ENCODE measurements at regions not wholly inside any gene's neighbourhood (a gene's known extent, or its start where the extent isn't known, plus 50 kb on each side); places are given as distances from the start of the nearest gene placed in this dataset.
A peak's percentile ranks its signal among the peaks of the same experiment; 100 is the strongest.

DNA sequence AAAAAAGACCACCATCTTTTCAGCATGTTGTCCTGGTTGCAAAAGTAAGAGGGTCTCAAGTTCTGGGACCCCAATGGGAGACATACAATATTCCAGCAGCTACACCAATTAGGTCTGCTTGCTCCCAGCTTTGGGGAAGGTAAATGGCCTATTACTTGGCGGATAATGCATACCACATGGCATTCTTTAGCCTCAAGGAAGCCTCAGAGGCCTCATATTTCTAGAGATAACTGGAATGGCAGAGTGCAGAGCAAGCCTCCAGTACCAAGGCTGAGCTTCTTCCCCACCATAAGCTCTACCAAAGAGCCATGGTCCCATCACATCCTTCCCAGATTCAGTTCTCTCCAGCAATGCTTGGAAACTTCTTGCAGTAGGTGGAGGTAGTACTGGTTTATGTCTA is 493.8 kb downstream of the SHQ1 start:
- Mint-ChIP-seq H3K27me3 (peaks cover 5% of the 10 kb centered on the region in 2 donors), H3K4me3 (no peak overlapping the region), H3K9me3 (no peaks in the 10 kb centered on the region), H3K36me3 (no peaks in the 10 kb centered on the region), H3K4me1 (no peaks in the 10 kb centered on the region), H3K27ac (no peak overlapping the region)
- Histone ChIP-seq H3K4me1 (ENCODE audit: insufficient read depth, low read length) (no peaks in the 10 kb centered on the region), H3K9me3 (ENCODE audit: low read length) (no peaks in the 10 kb centered on the region), H3K27ac (ENCODE audit: low read depth, low read length) (no peak overlapping the region), H3K27me3 (ENCODE audit: insufficient read depth, low read length, poor library complexity, severe bottlenecking) (no peaks in the 10 kb centered on the region), H3K36me3 (ENCODE audit: insufficient read depth, low read length) (no peaks in the 10 kb centered on the region), H3K4me3 (ENCODE audit: low read length) (no peak overlapping the region)
- POLR2A ChIA-PET: no interaction called here
- CTCF ChIA-PET: no interaction called here
- DNase-seq: no peak

- ChIA-PET CTCF (no interaction called here), POLR2A (no interaction called here)
- Histone ChIP-seq H3K9me3 (ENCODE audit: low read length) (no peaks in the 10 kb centered on the region), H3K27me3 (ENCODE audit: insufficient read depth, low read length, poor library complexity, severe bottlenecking) (no peaks in the 10 kb centered on the region), H3K36me3 (ENCODE audit: insufficient read depth, low read length) (no peaks in the 10 kb centered on the region), H3K4me1 (ENCODE audit: insufficient read depth, low read length) (no peaks in the 10 kb centered on the region), H3K4me3 (ENCODE audit: low read length) (no peak overlapping the region), H3K27ac (ENCODE audit: low read depth, low read length) (no peak overlapping the region)
- Mint-ChIP-seq H3K27me3 (peaks cover 3 to 5% of the 10 kb centered on the region in 2 donors), H3K36me3 (no peaks in the 10 kb centered on the region), H3K9me3 (no peaks in the 10 kb centered on the region), H3K4me1 (peaks cover 0 to 8% (median 0%) of the 10 kb centered on the region in 3 donors), H3K4me3 (no peak overlapping the region), H3K27ac (no peak overlapping the region)
- DNase-seq: no peak
Observed at GRCh38 chr3:72353236-72354128, 494.8 kb downstream of the SHQ1 start.

GRCh38 chr3:72352176-72352575 is 496.1 kb downstream of the SHQ1 start:
- no peaks in the 10 kb centered on the region for H3K9me3 ChIP-seq (ENCODE audit: low read length)
- DNase-seq: no peak
- H3K4me1 ChIP-seq (ENCODE audit: insufficient read depth, low read length): peaks cover 9% of the 10 kb centered on the region
- CTCF ChIA-PET: no interaction called here
- no peaks in the 10 kb centered on the region for H3K27me3 ChIP-seq (ENCODE audit: insufficient read depth, low read length, poor library complexity, severe bottlenecking)
- H3K36me3 ChIP-seq (ENCODE audit: insufficient read depth, low read length): no peaks in the 10 kb centered on the region
- no peak overlapping the region for H3K4me3 ChIP-seq (ENCODE audit: low read length)
- H3K36me3 Mint-ChIP-seq: no peaks in the 10 kb centered on the region
- no peak overlapping the region for H3K27ac ChIP-seq (ENCODE audit: low read depth, low read length)
- peaks cover 4 to 21% (median 9%) of the 10 kb centered on the region in 3 donors for H3K4me1 Mint-ChIP-seq
- H3K4me3 Mint-ChIP-seq: no peak overlapping the region
- no peaks in the 10 kb centered on the region for H3K9me3 Mint-ChIP-seq
- POLR2A ChIA-PET: no interaction called here
- peaks cover 3 to 5% of the 10 kb centered on the region in 2 donors for H3K27me3 Mint-ChIP-seq
- no peak overlapping the region for H3K27ac Mint-ChIP-seq

DNA sequence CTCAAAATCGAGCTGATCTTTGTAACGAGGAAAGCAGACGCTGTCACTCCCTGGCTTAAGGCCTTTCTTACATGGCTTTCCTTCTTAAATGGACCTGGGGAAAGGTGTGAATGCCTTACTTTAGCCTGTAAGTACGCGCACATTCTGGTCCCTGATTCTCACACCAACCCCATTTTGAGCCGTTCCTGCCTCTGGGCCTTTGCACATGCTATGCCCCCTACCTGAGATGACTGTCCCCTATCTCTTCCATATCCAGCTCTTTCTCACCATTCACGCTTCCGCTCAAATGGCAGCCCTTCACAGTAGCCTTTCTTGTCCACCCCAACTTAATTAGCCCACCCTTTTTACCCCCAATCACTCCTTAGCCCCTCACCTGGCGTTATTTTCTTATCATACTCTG is 496.7 kb downstream of the SHQ1 start:
- no peak for DNase-seq
- Mint-ChIP-seq H3K4me3 (no peak overlapping the region), H3K4me1 (peaks cover 8 to 27% (median 16%) of the 10 kb centered on the region in 3 donors), H3K36me3 (no peaks in the 10 kb centered on the region), H3K9me3 (no peaks in the 10 kb centered on the region), H3K27me3 (peaks cover 3 to 5% of the 10 kb centered on the region in 2 donors), H3K27ac (no peak overlapping the region)
- H3K27me3 ChIP-seq (ENCODE audit: insufficient read depth, low read length, poor library complexity, severe bottlenecking): no peaks in the 10 kb centered on the region
- no peak overlapping the region for H3K4me3 ChIP-seq (ENCODE audit: low read length)
- peaks cover 15% of the 10 kb centered on the region for H3K4me1 ChIP-seq (ENCODE audit: insufficient read depth, low read length)
- H3K27ac ChIP-seq (ENCODE audit: low read depth, low read length): no peak overlapping the region
- H3K9me3 ChIP-seq (ENCODE audit: low read length): no peaks in the 10 kb centered on the region
- H3K36me3 ChIP-seq (ENCODE audit: insufficient read depth, low read length): no peaks in the 10 kb centered on the region
- CTCF ChIA-PET: no interaction called here
- POLR2A ChIA-PET: no interaction called here

DNA sequence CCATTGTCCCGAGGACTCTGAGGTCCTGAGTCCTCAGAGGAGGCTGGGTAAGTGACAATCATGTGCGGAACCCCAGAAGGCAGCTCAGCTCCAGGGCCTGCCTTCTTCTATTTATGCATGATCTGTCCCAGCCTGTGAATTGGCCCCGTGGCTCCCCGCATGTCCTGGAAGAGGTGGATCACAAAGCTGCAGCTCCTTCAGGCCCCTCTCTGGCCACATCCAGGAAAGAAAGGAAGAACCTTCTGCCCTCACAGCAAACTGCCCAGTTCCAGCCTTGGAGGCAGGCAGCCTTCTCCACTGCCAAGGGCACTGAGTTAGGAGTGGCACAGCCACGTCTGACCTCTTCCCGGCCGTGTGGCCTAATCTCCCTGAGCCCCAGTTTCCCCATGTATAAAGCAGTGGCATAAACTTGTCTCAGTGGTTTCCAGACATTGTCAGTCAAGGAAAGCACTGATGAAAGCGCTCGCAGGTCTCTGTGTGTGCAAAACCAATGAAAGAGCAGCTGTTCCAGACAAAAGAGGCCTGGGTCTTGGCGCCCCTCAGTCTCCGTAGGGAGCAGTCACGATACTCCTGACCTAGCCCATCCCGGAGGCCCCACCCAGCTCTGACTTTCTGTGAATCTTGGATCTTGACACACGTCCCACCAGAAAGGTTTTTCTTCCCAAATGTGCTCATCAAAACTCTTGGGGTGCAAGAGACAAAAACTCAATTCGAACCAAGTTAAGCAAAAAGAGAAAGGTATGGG is 497.3 kb downstream of the SHQ1 start:
- Mint-ChIP-seq H3K9me3 (no peaks in the 10 kb centered on the region), H3K4me1 (peaks cover 14 to 33% (median 22%) of the 10 kb centered on the region in 3 donors), H3K27ac (no peak overlapping the region), H3K36me3 (no peaks in the 10 kb centered on the region), H3K27me3 (peaks cover 3 to 5% of the 10 kb centered on the region in 2 donors), H3K4me3 (no peak overlapping the region)
- peaks cover 21% of the 10 kb centered on the region for H3K4me1 ChIP-seq (ENCODE audit: insufficient read depth, low read length)
- H3K27me3 ChIP-seq (ENCODE audit: insufficient read depth, low read length, poor library complexity, severe bottlenecking): no peaks in the 10 kb centered on the region
- H3K36me3 ChIP-seq (ENCODE audit: insufficient read depth, low read length): no peaks in the 10 kb centered on the region
- ChIA-PET POLR2A (no interaction called here), CTCF (no interaction called here)
- DNase-seq: no peak
- no peaks in the 10 kb centered on the region for H3K9me3 ChIP-seq (ENCODE audit: low read length)
- no peak overlapping the region for H3K27ac ChIP-seq (ENCODE audit: low read depth, low read length)
- no peak overlapping the region for H3K4me3 ChIP-seq (ENCODE audit: low read length)

DNA sequence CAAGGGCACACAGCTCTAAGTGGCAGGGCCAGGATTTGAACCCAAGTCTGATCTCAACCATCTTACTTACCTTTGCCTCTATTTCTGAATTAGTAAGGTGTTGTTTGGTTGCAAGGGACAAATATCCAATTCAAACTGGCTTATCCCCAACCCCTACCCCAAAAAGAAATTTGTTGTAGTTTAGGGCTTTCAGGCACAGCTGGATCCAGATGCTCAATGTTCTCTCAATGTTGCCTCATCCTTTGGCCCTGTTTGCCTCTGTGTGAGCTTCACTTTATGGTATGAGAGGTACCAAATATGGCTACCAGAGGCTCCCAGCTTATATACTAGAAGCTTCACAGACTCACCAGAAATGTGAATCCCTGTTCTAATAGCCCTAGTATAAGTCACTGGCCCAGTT is 499.9 kb downstream of the SHQ1 start:
- Mint-ChIP-seq H3K36me3 (no peaks in the 10 kb centered on the region), H3K4me1 (peaks cover 32 to 59% (median 46%) of the 10 kb centered on the region in 3 donors), H3K9me3 (no peaks in the 10 kb centered on the region), H3K27ac (peak overlapping the region in 4 of 8 donors; percentile 40 to 76 (median 52)), H3K27me3 (peaks cover 2 to 5% of the 10 kb centered on the region in 2 donors), H3K4me3 (peak overlapping the region in 1 of 7 donors; percentile 35)
- POLR2A ChIA-PET: no interaction called here
- CTCF ChIA-PET: interaction anchor here (1.7 kb wide), 1 partner anchor 26 kb away, joined by 4 read pairs; no protein-coding TSS in a partner anchor
- H3K4me3 ChIP-seq (ENCODE audit: low read length): no peak overlapping the region
- no peaks in the 10 kb centered on the region for H3K27me3 ChIP-seq (ENCODE audit: insufficient read depth, low read length, poor library complexity, severe bottlenecking)
- H3K27ac ChIP-seq (ENCODE audit: low read depth, low read length): no peak overlapping the region
- no peaks in the 10 kb centered on the region for H3K36me3 ChIP-seq (ENCODE audit: insufficient read depth, low read length)
- no peak for DNase-seq
- H3K9me3 ChIP-seq (ENCODE audit: low read length): no peaks in the 10 kb centered on the region
- H3K4me1 ChIP-seq (ENCODE audit: insufficient read depth, low read length): peaks cover 47% of the 10 kb centered on the region

- H3K4me3 Mint-ChIP-seq: peak overlapping the region in 3 of 7 donors; percentile 13 to 52 (median 35)
- DNase-seq: peak in 3 of 5 donors; percentile 17 to 69 (median 56)
- no peaks in the 10 kb centered on the region for H3K36me3 Mint-ChIP-seq
- no peaks in the 10 kb centered on the region for H3K9me3 Mint-ChIP-seq
- Histone ChIP-seq H3K4me1 (ENCODE audit: insufficient read depth, low read length) (peaks cover 52% of the 10 kb centered on the region), H3K9me3 (ENCODE audit: low read length) (no peaks in the 10 kb centered on the region), H3K36me3 (ENCODE audit: insufficient read depth, low read length) (no peaks in the 10 kb centered on the region), H3K27me3 (ENCODE audit: insufficient read depth, low read length, poor library complexity, severe bottlenecking) (no peaks in the 10 kb centered on the region), H3K4me3 (ENCODE audit: low read length) (no peak overlapping the region), H3K27ac (ENCODE audit: low read depth, low read length) (no peak overlapping the region)
- peak overlapping the region in 4 of 8 donors; percentile 51 to 76 (median 55) for H3K27ac Mint-ChIP-seq
- H3K27me3 Mint-ChIP-seq: peaks cover 2 to 5% of the 10 kb centered on the region in 2 donors
- ChIA-PET CTCF (interaction anchor here (1.7 kb wide), 1 partner anchor 27 kb away, joined by 4 read pairs; no protein-coding TSS in a partner anchor), POLR2A (no interaction called here)
- H3K4me1 Mint-ChIP-seq: peaks cover 34 to 64% (median 50%) of the 10 kb centered on the region in 3 donors
Observed at GRCh38 chr3:72347819-72348319, 500.4 kb downstream of the SHQ1 start.

GRCh38 chr3:72346526-72346926 is 501.7 kb downstream of the SHQ1 start:
- no peaks in the 10 kb centered on the region for H3K27me3 ChIP-seq (ENCODE audit: insufficient read depth, low read length, poor library complexity, severe bottlenecking)
- peaks cover 38 to 69% (median 54%) of the 10 kb centered on the region in 3 donors for H3K4me1 Mint-ChIP-seq
- peak overlapping the region in 5 of 8 donors; percentile 9 to 82 (median 52) for H3K27ac Mint-ChIP-seq
- CTCF ChIA-PET: no interaction called here
- H3K9me3 ChIP-seq (ENCODE audit: low read length): no peaks in the 10 kb centered on the region
- no peaks in the 10 kb centered on the region for H3K36me3 Mint-ChIP-seq
- no peak overlapping the region for H3K27ac ChIP-seq (ENCODE audit: low read depth, low read length)
- H3K4me1 ChIP-seq (ENCODE audit: insufficient read depth, low read length): peaks cover 55% of the 10 kb centered on the region
- H3K27me3 Mint-ChIP-seq: peaks cover 0 to 2% of the 10 kb centered on the region in 2 donors
- H3K4me3 Mint-ChIP-seq: peak overlapping the region in 3 of 7 donors; percentile 25 to 38 (median 34)
- H3K9me3 Mint-ChIP-seq: no peaks in the 10 kb centered on the region
- DNase-seq: peak in 1 of 5 donors; percentile 41
- no peaks in the 10 kb centered on the region for H3K36me3 ChIP-seq (ENCODE audit: insufficient read depth, low read length)
- POLR2A ChIA-PET: no interaction called here
- H3K4me3 ChIP-seq (ENCODE audit: low read length): no peak overlapping the region
